IMR-90 (cell line): ENCODE measurements at regions not wholly inside any gene's neighbourhood (a gene's known extent, or its start where the extent isn't known, plus 50 kb on each side); places are given as distances from the start of the nearest gene placed in this dataset.

ENCODE experiments used
- ATAC-seq: fragments of 200-7000 bp; cut with Tn5 transposase; 2 replicates; pipeline ENCODE4 v1.9.1; 2020; ENCODE audit warnings: low read depth, mild to moderate bottlenecking, moderate library complexity
- BruUV-seq: library from RNA; stranded (reverse); fragments of 400-500 nt; replicated peaks from 2 replicates; lab custom pipeline; 2021; lab: Mats Ljungman, UMichigan
- CTCF ChIA-PET: fragments of 300-600 bp; formaldehyde crosslinking; extraction: SDS; loops from one replicate; lab custom pipeline; 2021; ENCODE audit warnings: antibody characterized with exemption; lab: Yijun Ruan, JAX
- POLR2A ChIA-PET: fragments of 300-600 bp; sonication (Branson Sonifier 250); formaldehyde crosslinking; loops from one replicate; lab custom pipeline; 2022; ENCODE audit warnings: antibody characterized with exemption; ENCODE audit not compliant: unreplicated experiment; lab: Charles Lee
- DNase-seq: peaks from one replicate; pipeline ENCODE4 v3.0.0; 2013
- H2AFZ ChIP-seq: replicated peaks from 2 replicates; pipeline ENCODE3; 2013; ENCODE audit warnings: low read length, mild to moderate bottlenecking; ENCODE audit not compliant: poor library complexity
- H2AK5ac ChIP-seq: 2 replicates; pipeline ENCODE4 v1.6.1; 2013; ENCODE audit warnings: low read depth, low read length, inconsistent platforms
- H2AK9ac ChIP-seq: replicated peaks from 2 replicates; pipeline ENCODE3; 2013; ENCODE audit warnings: mild to moderate bottlenecking, low read depth, low read length, moderate library complexity; ENCODE audit not compliant: poor library complexity
- H2BK120ac ChIP-seq: 2 replicates; pipeline ENCODE4 v1.6.1; 2013; ENCODE audit warnings: low read depth, low read length, inconsistent platforms
- H2BK15ac ChIP-seq: 3 replicates; pipeline ENCODE4 v1.6.1; 2013; ENCODE audit warnings: low read depth, low read length, inconsistent platforms
- H2BK20ac ChIP-seq: 2 replicates; pipeline ENCODE4 v1.6.1; 2013; ENCODE audit warnings: low read depth, mild to moderate bottlenecking, inconsistent platforms, low read length, moderate library complexity
- H2BK5ac ChIP-seq: 2 replicates; pipeline ENCODE4 v1.6.1; 2013; ENCODE audit warnings: mild to moderate bottlenecking, low read depth, low read length, inconsistent platforms; ENCODE audit not compliant: poor library complexity, severe bottlenecking
- H3K14ac ChIP-seq: replicated peaks from 2 replicates; pipeline ENCODE4 v1.6.1; 2013; ENCODE audit warnings: low read depth, low read length, inconsistent platforms
- H3K18ac ChIP-seq: 2 replicates; pipeline ENCODE4 v1.6.1; 2013; ENCODE audit warnings: low read depth, low read length, control low read depth
- H3K23ac ChIP-seq: 2 replicates; pipeline ENCODE4 v1.6.1; 2013; ENCODE audit warnings: low read depth, low read length, inconsistent platforms
- H3K27ac ChIP-seq: 2 replicates; pipeline ENCODE4 v1.5.1; 2013; ENCODE audit warnings: mild to moderate bottlenecking, control low read depth, low read length; ENCODE audit not compliant: insufficient read depth
- H3K27me3 ChIP-seq: 2 replicates; pipeline ENCODE4 v1.6.1; 2013; ENCODE audit warnings: low read length; ENCODE audit not compliant: control insufficient read depth, insufficient read depth
- H3K36me3 ChIP-seq: 2 replicates; pipeline ENCODE4 v1.6.1; 2013; ENCODE audit warnings: low read length, mixed read lengths; ENCODE audit not compliant: control insufficient read depth, insufficient read depth
- H3K4ac ChIP-seq: 2 replicates; pipeline ENCODE4 v1.6.1; 2013; ENCODE audit warnings: low read depth, low read length, inconsistent platforms
- H3K4me1 ChIP-seq: 2 replicates; pipeline ENCODE4 v1.6.1; 2013; ENCODE audit warnings: low read length, mixed read lengths; ENCODE audit not compliant: control insufficient read depth, insufficient read depth
- H3K4me2 ChIP-seq: 2 replicates; pipeline ENCODE4 v1.6.1; 2013; ENCODE audit warnings: low read depth, mild to moderate bottlenecking, control low read depth, low read length, moderate library complexity
- H3K4me3 ChIP-seq: 2 replicates; pipeline ENCODE4 v1.5.1; 2013; ENCODE audit warnings: low read depth, mild to moderate bottlenecking, control low read depth, low read length, moderate library complexity; ENCODE audit not compliant: insufficient read depth
- H3K56ac ChIP-seq: 2 replicates; pipeline ENCODE4 v1.6.1; 2013; ENCODE audit warnings: low read length, inconsistent platforms; ENCODE audit not compliant: insufficient read depth; ENCODE audit errors: extremely low read depth
- H3K79me1 ChIP-seq, 2 experiments: 2 replicates each; pipeline ENCODE4 v1.6.1; 2013; ENCODE audit warnings: low read length in 2 of 2, inconsistent platforms in 1 of 2, low read depth in 1 of 2
- H3K9ac ChIP-seq: 2 replicates; pipeline ENCODE4 v1.6.1; 2013; ENCODE audit warnings: low read depth, low read length, control low read depth
- H3K9me1 ChIP-seq: 2 replicates; pipeline ENCODE4 v1.6.1; 2013; ENCODE audit warnings: low read length, inconsistent platforms; ENCODE audit not compliant: insufficient read depth
- H3K9me3 ChIP-seq: 2 replicates; pipeline ENCODE4 v1.6.1; 2013; ENCODE audit warnings: low read length; ENCODE audit not compliant: control insufficient read depth, insufficient read depth
- H4K20me1 ChIP-seq: 2 replicates; pipeline ENCODE4 v1.6.1; 2013; ENCODE audit warnings: low read length, inconsistent platforms; ENCODE audit not compliant: insufficient read depth
- H4K5ac ChIP-seq: 2 replicates; pipeline ENCODE4 v1.6.1; 2013; ENCODE audit warnings: mild to moderate bottlenecking, low read depth, low read length, control low read depth
- H4K8ac ChIP-seq, 2 experiments: 2 replicates each; pipeline ENCODE4 v1.6.1; 2013; ENCODE audit warnings: low read depth in 2 of 2, low read length in 2 of 2, control low read depth in 1 of 2, inconsistent platforms in 1 of 2
- H4K91ac ChIP-seq: 2 replicates; pipeline ENCODE4 v1.6.1; 2013; ENCODE audit warnings: low read depth, low read length, inconsistent platforms; ENCODE audit not compliant: insufficient read depth
- BHLHE40 ChIP-seq: fragments of 150-350 bp; IDR thresholded peaks from 2 replicates; pipeline ENCODE4 v1.6.1; 2016; ENCODE audit warnings: mild to moderate bottlenecking, low read depth, low read length
- CEBPB ChIP-seq: IDR thresholded peaks from 2 replicates; pipeline ENCODE4 v1.6.1; 2012; ENCODE audit warnings: low read depth, low read length, improper control_type of control experiment
- CHD1 ChIP-seq: IDR thresholded peaks from 2 replicates; pipeline ENCODE4 v1.6.1; 2012; ENCODE audit warnings: low read depth, low read length, improper control_type of control experiment
- FOS ChIP-seq: fragments of 150-350 bp; IDR thresholded peaks from 2 replicates; pipeline ENCODE4 v1.6.1; 2016; ENCODE audit warnings: low read depth, low read length
- MAFK ChIP-seq: IDR thresholded peaks from 2 replicates; pipeline ENCODE4 v1.6.1; 2012; ENCODE audit warnings: low read depth, low read length, improper control_type of control experiment
- MAZ ChIP-seq: IDR thresholded peaks from 2 replicates; pipeline ENCODE4 v1.6.1; 2012; ENCODE audit warnings: low read depth, mild to moderate bottlenecking, low read length, improper control_type of control experiment, moderate library complexity, borderline replicate concordance
- MXI1 ChIP-seq: IDR thresholded peaks from 2 replicates; pipeline ENCODE4 v1.6.1; 2012; ENCODE audit warnings: low read depth, mild to moderate bottlenecking, low read length, moderate library complexity, borderline replicate concordance
- NFE2L2 ChIP-seq: fragments of 150-350 bp; IDR thresholded peaks from 2 replicates; pipeline ENCODE4 v1.6.1; 2016; ENCODE audit warnings: low read depth, mild to moderate bottlenecking, low read length
- POLR2A ChIP-seq: IDR thresholded peaks from 2 replicates; pipeline ENCODE4 v1.6.1; 2012; ENCODE audit warnings: mild to moderate bottlenecking, low read depth, low read length
- RAD21 ChIP-seq: IDR thresholded peaks from 2 replicates; pipeline ENCODE4 v1.6.1; 2012; ENCODE audit warnings: low read length, improper control_type of control experiment
- RCOR1 ChIP-seq: IDR thresholded peaks from 2 replicates; pipeline ENCODE4 v1.6.1; 2012; ENCODE audit warnings: mild to moderate bottlenecking, low read length, improper control_type of control experiment; ENCODE audit not compliant: insufficient replicate concordance
- RFX5 ChIP-seq: IDR thresholded peaks from 2 replicates; pipeline ENCODE4 v1.8.0; 2012; ENCODE audit warnings: low read depth, mild to moderate bottlenecking, low read length, moderate library complexity
- SMC3 ChIP-seq: fragments of 150-350 bp; IDR thresholded peaks from 2 replicates; pipeline ENCODE4 v1.6.1; 2016; ENCODE audit warnings: low read depth, mild to moderate bottlenecking, antibody characterized with exemption, low read length, moderate library complexity
- USF2 ChIP-seq: fragments of 150-350 bp; IDR thresholded peaks from 2 replicates; pipeline ENCODE4 v1.6.1; 2017; ENCODE audit warnings: mild to moderate bottlenecking, antibody characterized with exemption, low read length, low read depth
- WGBS, 2 experiments: methylation state at CpG; one replicate each; pipeline versions ENCODE4 v1.1.5 to v1.1.7; 2013; ENCODE audit warnings: missing lambda C conversion rate in 2 of 2; ENCODE audit not compliant: insufficient read length in 1 of 2; ENCODE audit errors: extremely low coverage in 2 of 2; 5-methylcytosine and 5-hydroxymethylcytosine counted together
- dilution Hi-C: fragments of 300-500 bp; cut with HindIII; formaldehyde crosslinking; loops from one replicate; pipeline ENCODE4 v1.14.3; 2018; ENCODE audit warnings: low sequenced_read_pairs; ENCODE audit not compliant: unreplicated experiment
- in situ Hi-C: fragments of 300-500 bp; cut with MboI; formaldehyde crosslinking; loops from 3 replicates; pipeline ENCODE4 v1.14.3; 2019; ENCODE audit warnings: low sequenced_read_pairs, inconsistent platforms, mixed read lengths
- intact Hi-C: fragments of 100-400 bp; cut with micrococcal nuclease; formaldehyde crosslinking; loops from 2 replicates; pipeline ENCODE4 v1.10.0; 2022
- TF ChIP-seq, protein P1 (sequence below): fragments of 150-350 bp; IDR thresholded peaks from 2 replicates; pipeline ENCODE4 v1.6.1; 2016; ENCODE audit warnings: low read depth, mild to moderate bottlenecking, low read length, moderate library complexity, borderline replicate concordance
- TF ChIP-seq, protein P2 (sequence below): conservative IDR thresholded peaks from 2 replicates; pipeline ENCODE4 v1.5.1; 2012; ENCODE audit warnings: mild to moderate bottlenecking, low read depth, low read length, improper control_type of control experiment

- Histone ChIP-seq H3K27ac (no peak overlapping the region), H3K56ac (no peak overlapping the region), H2AK5ac (no peak overlapping the region), H4K5ac (no peak overlapping the region), H3K27me3 (no peaks in the 10 kb centered on the region), H3K9me3 (peaks cover 26% of the 10 kb centered on the region), H2AK9ac (no peak overlapping the region), H3K14ac (no peak overlapping the region), H3K18ac (no peak overlapping the region), H3K79me1 (no peaks in the 10 kb centered on the region), H4K91ac (no peak overlapping the region), H4K20me1 (no peaks in the 10 kb centered on the region), H2BK20ac (no peak overlapping the region), H3K9ac (no peak overlapping the region), H3K23ac (no peak overlapping the region), H3K9me1 (no peaks in the 10 kb centered on the region), H2BK120ac (no peak overlapping the region), H3K4me2 (no peak overlapping the region), H3K4ac (no peak overlapping the region), H3K4me1 (no peaks in the 10 kb centered on the region), H3K4me3 (no peak overlapping the region), H2BK5ac (no peak overlapping the region), H3K36me3 (no peaks in the 10 kb centered on the region), H2BK15ac (no peak overlapping the region), H2AFZ (no peak overlapping the region), H4K8ac (no peak overlapping the region)
- TF ChIP-seq MAFK, result no peak
- TF ChIP-seq, protein P1, sequence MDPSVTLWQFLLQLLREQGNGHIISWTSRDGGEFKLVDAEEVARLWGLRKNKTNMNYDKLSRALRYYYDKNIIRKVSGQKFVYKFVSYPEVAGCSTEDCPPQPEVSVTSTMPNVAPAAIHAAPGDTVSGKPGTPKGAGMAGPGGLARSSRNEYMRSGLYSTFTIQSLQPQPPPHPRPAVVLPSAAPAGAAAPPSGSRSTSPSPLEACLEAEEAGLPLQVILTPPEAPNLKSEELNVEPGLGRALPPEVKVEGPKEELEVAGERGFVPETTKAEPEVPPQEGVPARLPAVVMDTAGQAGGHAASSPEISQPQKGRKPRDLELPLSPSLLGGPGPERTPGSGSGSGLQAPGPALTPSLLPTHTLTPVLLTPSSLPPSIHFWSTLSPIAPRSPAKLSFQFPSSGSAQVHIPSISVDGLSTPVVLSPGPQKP, result no peak
- no peak for TF ChIP-seq BHLHE40
- no peak for TF ChIP-seq RFX5
- TF ChIP-seq CHD1, result no peak
- TF ChIP-seq POLR2A, result no peak
- TF ChIP-seq SMC3, result no peak
- TF ChIP-seq MAZ, result no peak
- TF ChIP-seq CEBPB, result no peak
- no peak for TF ChIP-seq FOS
- no peak for TF ChIP-seq RCOR1
- TF ChIP-seq RAD21, result no peak
- no peak for TF ChIP-seq USF2
- TF ChIP-seq, protein P2, sequence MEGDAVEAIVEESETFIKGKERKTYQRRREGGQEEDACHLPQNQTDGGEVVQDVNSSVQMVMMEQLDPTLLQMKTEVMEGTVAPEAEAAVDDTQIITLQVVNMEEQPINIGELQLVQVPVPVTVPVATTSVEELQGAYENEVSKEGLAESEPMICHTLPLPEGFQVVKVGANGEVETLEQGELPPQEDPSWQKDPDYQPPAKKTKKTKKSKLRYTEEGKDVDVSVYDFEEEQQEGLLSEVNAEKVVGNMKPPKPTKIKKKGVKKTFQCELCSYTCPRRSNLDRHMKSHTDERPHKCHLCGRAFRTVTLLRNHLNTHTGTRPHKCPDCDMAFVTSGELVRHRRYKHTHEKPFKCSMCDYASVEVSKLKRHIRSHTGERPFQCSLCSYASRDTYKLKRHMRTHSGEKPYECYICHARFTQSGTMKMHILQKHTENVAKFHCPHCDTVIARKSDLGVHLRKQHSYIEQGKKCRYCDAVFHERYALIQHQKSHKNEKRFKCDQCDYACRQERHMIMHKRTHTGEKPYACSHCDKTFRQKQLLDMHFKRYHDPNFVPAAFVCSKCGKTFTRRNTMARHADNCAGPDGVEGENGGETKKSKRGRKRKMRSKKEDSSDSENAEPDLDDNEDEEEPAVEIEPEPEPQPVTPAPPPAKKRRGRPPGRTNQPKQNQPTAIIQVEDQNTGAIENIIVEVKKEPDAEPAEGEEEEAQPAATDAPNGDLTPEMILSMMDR, result no peak
- TF ChIP-seq MXI1, result no peak
- no peak for TF ChIP-seq NFE2L2
- no CpG with 5 or more reads among the region's 2 CpGs for WGBS, 2 experiments
- ATAC-seq, result no peak
- in situ Hi-C loops (no loop called here), intact Hi-C loops (no loop called here), dilution Hi-C loops (no loop called here)
- ChIA-PET CTCF (no interaction called here), POLR2A (no interaction called here)
- no TSS peak for BruUV-seq
- no peak for DNase-seq
These were observed 134.9 kb upstream of the SRRM4 start for GRCh38 chr12:118846416-118846815.
